Right lobe of liver (tissue), 4 donors: ENCODE measurements at regions not wholly inside any gene's neighbourhood (a gene's known extent, or its start where the extent isn't known, plus 50 kb on each side); places are given as distances from the start of the nearest gene placed in this dataset.

Source experiments
- POLR2A ChIP-seq: fragments of 450-650 bp; IDR thresholded peaks from one replicate; pipeline ENCODE4 v1.6.1; 2017; ENCODE audit warnings: antibody characterized with exemption, mild to moderate bottlenecking
- TF ChIP-seq, protein P1 (sequence below), 4 donors: fragments of 200-600 bp in 3 of 4; fragments of 450-650 bp in 1 of 4; IDR thresholded peaks; one replicate each; pipeline versions ENCODE4 v1.5.1 to v1.8.0; 2016 to 2022; ENCODE audit warnings: antibody characterized with exemption in 4 of 4, mild to moderate bottlenecking in 2 of 4
- donor health status: DM: no; HTN: no; CAD: no.
- donor health status: DM: no; HTN: no; CAD: no.
- donor health status: DM: no; HTN: yes; CAD: no.

GRCh38 chr5:96516631-96517071 lies 83.6 kb upstream of the PCSK1 start:
- TF ChIP-seq, protein P1, sequence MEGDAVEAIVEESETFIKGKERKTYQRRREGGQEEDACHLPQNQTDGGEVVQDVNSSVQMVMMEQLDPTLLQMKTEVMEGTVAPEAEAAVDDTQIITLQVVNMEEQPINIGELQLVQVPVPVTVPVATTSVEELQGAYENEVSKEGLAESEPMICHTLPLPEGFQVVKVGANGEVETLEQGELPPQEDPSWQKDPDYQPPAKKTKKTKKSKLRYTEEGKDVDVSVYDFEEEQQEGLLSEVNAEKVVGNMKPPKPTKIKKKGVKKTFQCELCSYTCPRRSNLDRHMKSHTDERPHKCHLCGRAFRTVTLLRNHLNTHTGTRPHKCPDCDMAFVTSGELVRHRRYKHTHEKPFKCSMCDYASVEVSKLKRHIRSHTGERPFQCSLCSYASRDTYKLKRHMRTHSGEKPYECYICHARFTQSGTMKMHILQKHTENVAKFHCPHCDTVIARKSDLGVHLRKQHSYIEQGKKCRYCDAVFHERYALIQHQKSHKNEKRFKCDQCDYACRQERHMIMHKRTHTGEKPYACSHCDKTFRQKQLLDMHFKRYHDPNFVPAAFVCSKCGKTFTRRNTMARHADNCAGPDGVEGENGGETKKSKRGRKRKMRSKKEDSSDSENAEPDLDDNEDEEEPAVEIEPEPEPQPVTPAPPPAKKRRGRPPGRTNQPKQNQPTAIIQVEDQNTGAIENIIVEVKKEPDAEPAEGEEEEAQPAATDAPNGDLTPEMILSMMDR (IDR thresholded peaks at IDR 0.05) = no peak
- TF ChIP-seq POLR2A = no peak
